Naive thymus-derived CD8-positive, alpha-beta T cell (primary cell): ENCODE measurements at regions not wholly inside any gene's neighbourhood (a gene's known extent, or its start where the extent isn't known, plus 50 kb on each side); places are given as distances from the start of the nearest gene placed in this dataset.
"Not testable (repeated sequence)": the region's sequence is repeated elsewhere in the genome, so short reads cannot be mapped to it uniquely, and the experiment has no call there.

Source experiments
- ATAC-seq, 2 donors: fragments of 150-1000 bp; cut with Tn5 transposase in 1 of 2; sonication (Bioruptor Pico), chemical (Tn5 transposase) in 1 of 2; 1 replicate in 1 of 2; 2 replicates in 1 of 2; pipeline ENCODE4 v1.10.0; 2021; ENCODE audit warnings: mild to moderate bottlenecking in 2 of 2, moderate library complexity in 2 of 2
- POLR2A ChIA-PET: fragments of 350-600 bp; sonication (Branson Sonifier 250); formaldehyde crosslinking; loops from one replicate; lab custom pipeline; 2021; ENCODE audit warnings: antibody characterized with exemption; lab: Charles Lee
- DNase-seq, 10 donors: peaks; one replicate each; pipeline versions ENCODE4 v3.0.0 to v3.0.0-alpha.2; 2020 to 2022
- H3K27ac Mint-ChIP-seq, 10 donors: one replicate each; pipeline ENCODE4 v1.8.0; 2020 to 2022; ENCODE audit warnings: mild to moderate bottlenecking in 10 of 10, mixed read lengths in 10 of 10, moderate library complexity in 4 of 10, inconsistent platforms in 1 of 10
- H3K27me3 Mint-ChIP-seq, 5 donors: one replicate each; pipeline ENCODE4 v1.8.0; 2021 to 2022; ENCODE audit warnings: mixed read lengths in 5 of 5
- H3K36me3 Mint-ChIP-seq, 3 donors: one replicate each; pipeline ENCODE4 v1.8.0; 2020 to 2022; ENCODE audit warnings: mixed read lengths in 3 of 3, mild to moderate bottlenecking in 2 of 3, inconsistent platforms in 1 of 3
- H3K4me1 Mint-ChIP-seq, 4 donors: one replicate each; pipeline ENCODE4 v1.8.0; 2021 to 2022; ENCODE audit warnings: mixed read lengths in 4 of 4
- H3K4me3 Mint-ChIP-seq, 10 donors: one replicate each; pipeline ENCODE4 v1.8.0; 2020 to 2022; ENCODE audit warnings: mild to moderate bottlenecking in 10 of 10, mixed read lengths in 10 of 10, moderate library complexity in 6 of 10, inconsistent platforms in 1 of 10
- H3K9me3 Mint-ChIP-seq, 9 donors: one replicate each; pipeline ENCODE4 v1.8.0; 2020 to 2022; ENCODE audit warnings: mixed read lengths in 9 of 9, mild to moderate bottlenecking in 3 of 9, inconsistent platforms in 1 of 9, moderate library complexity in 1 of 9

DNA sequence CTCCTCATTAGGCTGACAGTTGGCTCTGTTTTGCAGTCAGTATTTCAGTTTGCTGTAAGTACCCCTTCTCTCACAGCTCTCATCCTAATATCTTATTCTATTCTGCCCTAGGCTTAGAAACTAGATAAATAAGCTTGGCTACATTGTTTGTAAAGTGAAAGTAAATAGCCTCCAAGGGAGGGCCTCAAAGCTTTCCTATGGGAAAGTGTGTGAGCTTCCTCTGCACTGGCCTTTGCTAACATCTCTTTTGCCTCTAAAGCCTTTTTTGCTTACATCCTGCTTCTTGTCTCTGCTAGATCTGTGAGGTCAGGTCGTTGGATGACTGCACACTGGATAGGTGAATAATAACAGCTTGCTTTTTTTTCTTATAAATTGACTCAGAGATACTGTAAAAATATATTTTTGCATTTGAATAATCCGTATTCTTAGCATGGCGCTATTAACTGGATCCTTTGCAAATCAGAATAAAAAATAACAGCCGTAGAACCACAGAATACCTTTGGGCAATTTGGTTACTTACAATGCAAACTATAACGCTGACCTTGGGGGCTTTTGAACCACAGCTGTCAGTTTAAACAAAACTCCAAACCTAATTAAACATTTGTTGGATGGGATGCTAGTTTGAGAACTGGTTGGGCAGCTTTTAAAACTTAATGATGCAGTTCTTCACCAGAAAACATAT is 55.1 kb downstream of the TTC6 start:
- no peak for ATAC-seq
- H3K27ac Mint-ChIP-seq, result no peak overlapping the region

DNA sequence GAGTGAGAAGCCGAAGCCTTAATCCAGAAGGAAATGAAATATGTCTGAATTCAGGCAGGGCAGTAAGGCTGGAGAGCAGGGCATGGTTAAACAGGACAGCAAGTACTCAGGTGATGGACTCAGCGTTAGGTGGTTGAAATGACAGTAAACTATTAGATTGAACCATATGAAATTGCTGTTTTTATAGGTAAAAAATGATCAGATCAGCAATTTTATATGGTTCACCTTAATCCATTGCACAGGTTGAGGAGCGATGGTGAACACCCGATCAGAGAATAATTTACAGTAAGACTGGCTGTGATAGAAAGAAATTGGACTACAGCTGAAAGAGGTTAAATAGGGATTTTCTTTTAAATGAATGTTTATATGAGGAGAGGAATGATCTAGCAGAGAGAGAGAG is 56.6 kb downstream of the TTC6 start:
- Mint-ChIP-seq H3K9me3 (peaks cover 0 to 11% (median 0%) of the 10 kb centered on the region in 9 donors), H3K36me3 (no peaks in the 10 kb centered on the region), H3K4me1 (no peaks in the 10 kb centered on the region), H3K27me3 (peaks cover 0 to 8% (median 0%) of the 10 kb centered on the region in 5 donors), H3K27ac (no peak overlapping the region), H3K4me3 (no peak overlapping the region)
- DNase-seq (no peak), ATAC-seq (no peak)
- POLR2A ChIA-PET, result no interaction called here

More for the DNA sequence above, 55.1 kb downstream of the TTC6 start:
- Mint-ChIP-seq H3K27me3 (peaks cover 0 to 4% (median 0%) of the 10 kb centered on the region in 5 donors), H3K9me3 (peaks cover 0 to 5% (median 0%) of the 10 kb centered on the region in 9 donors), H3K36me3 (no peaks in the 10 kb centered on the region), H3K4me3 (no peak overlapping the region), H3K4me1 (no peaks in the 10 kb centered on the region)
- POLR2A ChIA-PET, result no interaction called here
- DNase-seq, result no peak

DNA sequence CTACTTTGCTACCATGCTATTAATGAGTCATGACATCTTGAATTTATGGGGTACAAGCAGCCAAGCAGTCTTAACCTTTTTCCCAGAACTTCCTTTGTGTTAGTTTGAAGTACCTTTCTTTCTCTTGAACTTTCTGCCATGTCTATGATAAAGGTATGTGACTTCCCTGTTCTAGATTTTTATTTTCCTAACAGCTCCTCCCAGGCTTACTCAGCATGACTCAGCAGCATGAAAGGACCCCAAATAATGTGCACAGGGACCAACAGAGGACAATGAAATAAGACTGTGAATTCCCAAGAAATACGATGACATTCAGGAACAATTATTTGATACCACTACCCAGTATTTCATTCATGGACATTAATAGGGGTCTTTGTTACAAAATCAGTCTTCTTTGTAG is 60.0 kb downstream of the TTC6 start:
- no peaks in the 10 kb centered on the region for H3K4me1 Mint-ChIP-seq
- peaks cover 0 to 26% (median 7%) of the 10 kb centered on the region in 9 donors for H3K9me3 Mint-ChIP-seq
- ATAC-seq (no peak), DNase-seq (no peak)
- POLR2A ChIA-PET, result no interaction called here
- H3K36me3 Mint-ChIP-seq, result no peaks in the 10 kb centered on the region
- peaks cover 0 to 8% (median 0%) of the 10 kb centered on the region in 5 donors for H3K27me3 Mint-ChIP-seq
- no peak overlapping the region for H3K27ac Mint-ChIP-seq
- H3K4me3 Mint-ChIP-seq, result no peak overlapping the region

DNA sequence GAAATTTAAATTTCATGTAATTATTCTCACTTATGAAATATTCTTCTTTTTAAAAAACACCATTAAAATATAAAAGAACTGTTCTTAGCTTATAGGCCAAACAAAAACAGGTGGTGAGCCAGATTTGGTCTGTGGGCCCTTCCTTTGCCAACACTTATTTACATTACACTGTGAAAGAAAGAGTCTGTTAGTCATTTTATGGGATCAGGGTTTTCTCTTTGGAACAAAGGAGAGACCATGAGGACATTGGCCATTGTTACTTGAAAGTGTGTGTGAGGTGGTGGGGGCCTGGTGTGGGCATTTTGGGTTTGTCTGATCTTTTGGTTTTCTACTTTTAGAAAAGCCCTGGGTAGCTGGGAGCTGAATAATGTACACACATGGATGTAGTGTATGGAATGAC is 62.7 kb downstream of the TTC6 start:
- Mint-ChIP-seq H3K27ac (no peak overlapping the region), H3K4me1 (no peaks in the 10 kb centered on the region), H3K4me3 (no peak overlapping the region), H3K36me3 (peaks cover 0 to 2% (median 0%) of the 10 kb centered on the region in 3 donors), H3K27me3 (peaks cover 0 to 7% (median 0%) of the 10 kb centered on the region in 5 donors), H3K9me3 (peaks cover 0 to 36% (median 17%) of the 10 kb centered on the region in 9 donors)
- ATAC-seq (no peak), DNase-seq (no peak)
- POLR2A ChIA-PET, result no interaction called here

DNA sequence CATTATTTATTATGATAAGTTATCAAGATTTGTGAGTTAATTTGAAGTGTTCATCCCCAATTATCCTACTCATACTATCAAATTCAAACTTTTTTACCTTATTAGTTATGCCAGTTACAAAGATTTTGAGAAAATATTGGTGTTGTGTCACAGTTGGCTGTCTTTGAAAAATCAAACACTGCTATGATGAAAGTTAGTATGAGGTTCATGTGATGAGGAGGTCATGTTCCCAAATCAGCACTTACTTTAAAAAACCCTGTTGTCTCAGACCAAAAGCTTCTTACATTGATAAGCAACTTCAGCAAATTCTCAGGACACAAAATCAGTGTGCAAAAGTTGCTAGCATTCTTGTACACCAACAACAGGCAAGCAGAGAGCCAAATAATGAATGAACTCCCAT is 68.1 kb downstream of the TTC6 start:
- H3K4me3 Mint-ChIP-seq, result no peak overlapping the region
- peaks cover 2 to 35% (median 17%) of the 10 kb centered on the region in 9 donors for H3K9me3 Mint-ChIP-seq
- H3K27me3 Mint-ChIP-seq, result no peaks in the 10 kb centered on the region
- peaks cover 0 to 2% (median 0%) of the 10 kb centered on the region in 3 donors for H3K36me3 Mint-ChIP-seq
- ATAC-seq (no peak), DNase-seq (no peak)
- no peaks in the 10 kb centered on the region for H3K4me1 Mint-ChIP-seq
- no peak overlapping the region for H3K27ac Mint-ChIP-seq
- POLR2A ChIA-PET, result no interaction called here

DNA sequence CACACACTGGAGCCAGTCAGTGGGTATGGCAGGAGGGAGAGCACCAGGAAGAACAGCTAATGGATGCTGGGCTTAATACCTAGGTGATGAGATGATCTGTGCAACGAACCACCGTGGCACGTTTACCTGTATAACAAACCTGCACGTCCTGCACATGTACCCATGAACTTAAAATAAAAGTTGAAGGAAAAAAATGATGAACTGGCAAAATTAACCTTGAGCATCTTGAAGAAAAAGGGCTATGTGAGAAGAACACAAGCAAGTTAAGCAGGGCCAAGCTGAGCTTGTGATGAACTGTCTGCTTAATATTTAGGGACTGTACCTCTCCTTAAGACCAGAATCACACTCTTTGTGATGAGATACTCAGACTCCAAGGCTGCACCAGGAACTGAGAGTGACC is 70.0 kb downstream of the TTC6 start:
- no peaks in the 10 kb centered on the region for H3K4me1 Mint-ChIP-seq

DNA sequence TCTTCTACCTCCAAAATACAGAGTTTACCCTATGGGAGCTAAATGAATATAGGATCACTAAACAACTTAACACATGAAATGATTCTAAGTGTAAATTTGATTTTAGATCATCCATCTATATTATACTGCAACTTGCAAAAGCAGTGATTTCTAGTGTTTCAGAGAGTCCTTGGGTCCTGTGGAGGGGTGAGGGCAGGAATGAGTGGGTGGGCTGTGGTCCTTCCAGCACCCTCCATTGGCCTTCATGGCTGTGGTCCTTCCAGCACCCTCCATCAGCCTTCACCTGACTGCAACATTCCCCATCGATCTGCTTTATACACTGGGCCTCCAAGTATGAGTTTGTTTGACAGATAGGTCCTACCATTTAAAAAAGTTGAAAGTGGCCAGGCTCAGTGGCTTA is 70.5 kb downstream of the TTC6 start:
- no peak overlapping the region for H3K4me3 Mint-ChIP-seq
- POLR2A ChIA-PET, result no interaction called here
- H3K9me3 Mint-ChIP-seq, result peaks cover 5 to 35% (median 16%) of the 10 kb centered on the region in 9 donors
- no peak for DNase-seq
- H3K36me3 Mint-ChIP-seq, result peaks cover 0 to 2% (median 0%) of the 10 kb centered on the region in 3 donors
- H3K27ac Mint-ChIP-seq, result no peak overlapping the region
- no peak for ATAC-seq
- H3K27me3 Mint-ChIP-seq, result no peaks in the 10 kb centered on the region
- H3K4me1 Mint-ChIP-seq, result no peaks in the 10 kb centered on the region

More for the DNA sequence above, 70.0 kb downstream of the TTC6 start:
- POLR2A ChIA-PET, result no interaction called here
- DNase-seq, result no peak
- Mint-ChIP-seq H3K9me3 (peaks cover 5 to 40% (median 18%) of the 10 kb centered on the region in 9 donors), H3K36me3 (peaks cover 0 to 2% (median 0%) of the 10 kb centered on the region in 3 donors), H3K4me3 (no peak overlapping the region), H3K27me3 (no peaks in the 10 kb centered on the region), H3K27ac (no peak overlapping the region)
- ATAC-seq, result no peak

DNA sequence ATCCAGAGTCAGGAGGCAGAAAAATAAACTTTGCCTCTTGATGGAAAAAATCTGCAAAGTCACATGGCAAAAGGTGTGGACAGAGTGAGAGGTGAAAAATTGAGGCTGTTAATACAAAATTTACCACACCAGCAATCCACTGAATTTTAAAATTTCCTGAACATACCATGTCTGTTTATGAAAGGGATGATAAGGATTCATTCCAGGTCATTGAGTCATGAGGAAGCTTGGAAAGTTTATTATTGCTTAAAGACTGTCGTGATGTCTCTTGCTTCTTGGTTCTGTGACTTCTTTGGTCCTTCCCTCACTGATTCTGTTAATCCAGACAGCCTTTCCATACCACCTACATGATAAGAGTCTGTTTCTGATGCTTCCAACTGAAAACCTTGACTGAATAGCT is 73.2 kb downstream of the TTC6 start:
- Mint-ChIP-seq H3K27ac (no peak overlapping the region), H3K9me3 (peaks cover 0 to 15% (median 9%) of the 10 kb centered on the region in 9 donors), H3K36me3 (no peaks in the 10 kb centered on the region), H3K27me3 (no peaks in the 10 kb centered on the region), H3K4me3 (no peak overlapping the region), H3K4me1 (no peaks in the 10 kb centered on the region)
- ATAC-seq (no peak), DNase-seq (no peak)
- POLR2A ChIA-PET, result no interaction called here

DNA sequence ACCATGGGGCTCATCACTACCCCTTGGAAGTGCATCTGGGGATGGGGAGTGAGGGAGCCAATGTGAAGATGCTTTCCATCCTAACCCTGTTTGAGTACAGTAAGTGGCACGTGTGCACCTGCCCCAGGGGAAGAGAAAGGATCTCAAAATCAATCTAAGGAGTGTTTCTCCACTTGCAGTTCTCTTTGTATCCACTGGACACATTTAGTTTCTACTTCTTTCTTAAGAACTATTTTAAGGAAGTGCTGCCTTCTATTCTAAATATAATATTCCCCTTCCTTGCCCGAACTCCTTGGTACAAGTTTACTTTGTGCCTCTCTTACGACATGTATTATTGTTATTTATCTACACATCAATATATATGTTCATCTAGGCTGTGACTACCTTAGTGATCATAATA is 73.8 kb downstream of the TTC6 start:
- no peaks in the 10 kb centered on the region for H3K4me1 Mint-ChIP-seq
- H3K36me3 Mint-ChIP-seq, result no peaks in the 10 kb centered on the region
- no peak for DNase-seq
- POLR2A ChIA-PET, result no interaction called here
- H3K27ac Mint-ChIP-seq, result no peak overlapping the region
- no peak for ATAC-seq
- no peak overlapping the region for H3K4me3 Mint-ChIP-seq
- H3K9me3 Mint-ChIP-seq, result peaks cover 0 to 11% (median 9%) of the 10 kb centered on the region in 9 donors
- H3K27me3 Mint-ChIP-seq, result no peaks in the 10 kb centered on the region

DNA sequence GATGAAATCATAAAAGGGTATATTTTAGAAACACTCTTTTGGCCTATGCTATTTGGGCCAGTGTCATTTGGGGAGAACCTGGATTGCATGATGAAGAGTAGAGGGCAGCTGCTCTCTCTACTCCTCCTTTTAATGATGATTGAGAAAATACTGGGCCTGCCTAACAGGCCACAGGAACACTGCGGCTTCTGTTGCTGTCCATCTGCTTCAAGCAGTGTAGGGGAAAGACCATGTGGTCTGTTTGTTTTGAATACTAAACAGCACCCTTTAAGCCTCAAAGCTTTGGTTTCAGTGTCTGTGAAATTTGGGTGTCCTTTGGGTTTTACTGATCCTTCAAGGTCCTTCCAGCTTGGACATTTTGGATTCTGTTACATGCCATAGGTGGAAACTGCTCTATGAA is 78.0 kb downstream of the TTC6 start:
- Mint-ChIP-seq H3K36me3 (no peaks in the 10 kb centered on the region), H3K4me3 (no peak overlapping the region), H3K9me3 (peaks cover 0 to 11% (median 3%) of the 10 kb centered on the region in 9 donors), H3K27ac (no peak overlapping the region), H3K27me3 (no peaks in the 10 kb centered on the region), H3K4me1 (no peaks in the 10 kb centered on the region)
- DNase-seq (no peak), ATAC-seq (no peak)
- POLR2A ChIA-PET, result no interaction called here

DNA sequence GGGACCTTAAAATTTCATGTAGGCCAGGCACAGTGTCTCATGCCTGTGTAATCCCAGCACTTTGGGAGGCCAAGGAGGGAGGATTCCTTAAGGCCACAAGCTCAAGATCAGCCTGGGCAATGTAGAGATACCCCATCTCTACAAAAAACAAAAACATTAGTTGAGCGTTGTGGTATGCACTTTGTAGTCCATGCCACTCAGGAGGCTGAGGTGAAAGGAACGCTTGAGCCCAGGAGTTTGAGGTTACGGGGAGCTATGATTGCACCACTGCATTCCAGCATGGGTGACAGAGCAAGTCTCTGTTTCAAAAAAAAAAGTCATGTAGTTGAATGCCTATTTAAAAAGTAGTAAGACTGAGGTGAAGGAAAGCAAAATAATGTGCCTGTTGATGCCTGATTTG is 83.5 kb downstream of the TTC6 start:
- DNase-seq, result no peak
- POLR2A ChIA-PET, result no interaction called here
- Mint-ChIP-seq H3K4me3 (no peak overlapping the region), H3K4me1 (no peaks in the 10 kb centered on the region), H3K9me3 (peaks cover 0 to 5% (median 0%) of the 10 kb centered on the region in 9 donors), H3K27ac (no peak overlapping the region), H3K27me3 (peaks cover 0 to 3% (median 1%) of the 10 kb centered on the region in 5 donors), H3K36me3 (no peaks in the 10 kb centered on the region)
- no peak for ATAC-seq

DNA sequence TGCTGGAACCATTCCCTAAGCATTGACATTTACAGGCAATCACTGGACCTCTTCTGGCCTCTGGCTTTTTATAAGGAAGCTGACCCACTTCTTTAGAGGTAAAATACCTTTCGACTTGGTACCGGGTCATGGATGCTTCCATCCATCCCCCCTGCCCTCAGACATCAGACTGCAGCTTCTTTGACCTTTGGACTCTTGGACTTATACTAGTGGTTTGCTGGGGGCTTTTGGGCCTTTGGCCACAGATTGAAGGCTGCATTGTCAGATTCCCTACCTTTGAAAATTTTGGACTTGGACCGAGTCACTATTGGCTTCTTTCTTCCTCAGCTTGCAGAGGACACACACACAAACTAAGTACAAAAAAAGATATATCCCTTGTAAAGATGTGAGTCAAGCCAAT is 86.1 kb downstream of the TTC6 start:
- DNase-seq (no peak), ATAC-seq (no peak)
- Mint-ChIP-seq H3K27me3 (peaks cover 0 to 9% (median 4%) of the 10 kb centered on the region in 5 donors), H3K36me3 (no peaks in the 10 kb centered on the region), H3K27ac (no peak overlapping the region), H3K4me1 (no peaks in the 10 kb centered on the region), H3K9me3 (peaks cover 0 to 7% (median 2%) of the 10 kb centered on the region in 9 donors), H3K4me3 (no peak overlapping the region)
- POLR2A ChIA-PET, result no interaction called here

DNA sequence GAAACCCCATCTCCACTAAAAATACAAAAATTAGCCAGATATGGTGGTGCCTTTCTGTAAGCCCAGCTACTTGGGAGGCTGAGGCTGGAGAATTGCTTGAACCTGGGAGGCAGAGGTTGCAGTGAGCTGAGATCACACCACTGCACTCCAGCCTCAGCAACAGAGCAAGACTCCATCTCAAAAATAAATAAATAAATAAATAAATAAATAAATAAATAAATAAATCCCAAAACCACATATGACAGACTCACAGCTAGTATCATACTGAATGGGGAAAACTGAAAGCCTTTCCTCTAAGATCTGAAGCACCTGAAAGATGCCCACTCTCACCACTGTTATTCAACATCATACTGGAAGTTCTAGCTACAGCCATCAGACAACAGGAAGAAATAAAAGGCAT is 97.3 kb downstream of the TTC6 start:
- peaks cover 6 to 56% (median 22%) of the 10 kb centered on the region in 9 donors for H3K9me3 Mint-ChIP-seq
- POLR2A ChIA-PET, H3K27ac Mint-ChIP-seq, H3K4me1 Mint-ChIP-seq, H3K36me3 Mint-ChIP-seq, H3K4me3 Mint-ChIP-seq, ATAC-seq, DNase-seq, H3K27me3 Mint-ChIP-seq: not testable (repeated sequence)

DNA sequence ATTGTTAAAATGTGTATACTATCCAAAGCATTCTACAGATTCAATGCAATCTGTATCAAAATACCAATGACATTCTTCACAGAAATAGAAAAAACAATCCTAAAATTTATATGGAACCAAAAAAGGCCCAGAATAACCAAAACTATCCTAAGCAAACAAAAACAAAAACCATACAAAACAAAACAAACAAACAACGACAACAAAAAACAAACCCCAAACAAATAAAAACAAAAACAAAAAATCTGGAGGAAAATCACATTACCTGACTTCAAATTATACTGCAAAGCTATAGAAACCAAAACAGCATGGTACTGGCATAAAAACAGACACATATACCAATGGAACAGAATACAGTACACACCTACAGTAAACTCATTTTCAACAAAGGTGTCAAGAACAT is 98.0 kb downstream of the TTC6 start:
- peaks cover 6 to 48% (median 19%) of the 10 kb centered on the region in 9 donors for H3K9me3 Mint-ChIP-seq
- H3K4me1 Mint-ChIP-seq, ATAC-seq, H3K27me3 Mint-ChIP-seq, H3K36me3 Mint-ChIP-seq, H3K4me3 Mint-ChIP-seq, H3K27ac Mint-ChIP-seq, DNase-seq, POLR2A ChIA-PET: not testable (repeated sequence)
